ENCODE measurements at regions not wholly inside any gene's neighbourhood (a gene's known extent, or its start where the extent isn't known, plus 50 kb on each side); places are given as distances from the start of the nearest gene placed in this dataset.

GRCh38 chr6:90406142-90406794 is 109.6 kb upstream of the BACH2 start:
- TF ChIP-seq, protein P1, sequence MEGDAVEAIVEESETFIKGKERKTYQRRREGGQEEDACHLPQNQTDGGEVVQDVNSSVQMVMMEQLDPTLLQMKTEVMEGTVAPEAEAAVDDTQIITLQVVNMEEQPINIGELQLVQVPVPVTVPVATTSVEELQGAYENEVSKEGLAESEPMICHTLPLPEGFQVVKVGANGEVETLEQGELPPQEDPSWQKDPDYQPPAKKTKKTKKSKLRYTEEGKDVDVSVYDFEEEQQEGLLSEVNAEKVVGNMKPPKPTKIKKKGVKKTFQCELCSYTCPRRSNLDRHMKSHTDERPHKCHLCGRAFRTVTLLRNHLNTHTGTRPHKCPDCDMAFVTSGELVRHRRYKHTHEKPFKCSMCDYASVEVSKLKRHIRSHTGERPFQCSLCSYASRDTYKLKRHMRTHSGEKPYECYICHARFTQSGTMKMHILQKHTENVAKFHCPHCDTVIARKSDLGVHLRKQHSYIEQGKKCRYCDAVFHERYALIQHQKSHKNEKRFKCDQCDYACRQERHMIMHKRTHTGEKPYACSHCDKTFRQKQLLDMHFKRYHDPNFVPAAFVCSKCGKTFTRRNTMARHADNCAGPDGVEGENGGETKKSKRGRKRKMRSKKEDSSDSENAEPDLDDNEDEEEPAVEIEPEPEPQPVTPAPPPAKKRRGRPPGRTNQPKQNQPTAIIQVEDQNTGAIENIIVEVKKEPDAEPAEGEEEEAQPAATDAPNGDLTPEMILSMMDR (IDR thresholded peaks at IDR 0.05) = no peak
- TF ChIP-seq POLR2A (IDR thresholded peaks at IDR 0.05) = no peak

All from uterus (tissue), 2 donors.